Heart left ventricle (tissue), 16 donors: ENCODE measurements at regions not wholly inside any gene's neighbourhood (a gene's known extent, or its start where the extent isn't known, plus 50 kb on each side); places are given as distances from the start of the nearest gene placed in this dataset.

Source experiments
- ATAC-seq, 4 donors: fragments of 200-7000 bp; cut with Tn5 transposase; one replicate each; pipeline ENCODE4 v1.9.1; 2020 to 2022; ENCODE audit warnings: moderate library complexity in 4 of 4, mild to moderate bottlenecking in 3 of 4, moderate number of reproducible peaks in 1 of 4
- DNase-seq, 5 donors: peaks; one replicate each; pipeline ENCODE4 v3.0.0-alpha.2; 2020
- H3K27ac ChIP-seq, 12 donors: fragments of 200-600 bp; sonication (generic) in 4 of 12; one replicate each; pipeline versions ENCODE4 v1.5.0 to v1.8.0; 2016 to 2022; ENCODE audit warnings: mild to moderate bottlenecking in 2 of 12
- H3K27me3 ChIP-seq, 9 donors: fragments of 200-600 bp; sonication (generic) in 2 of 9; one replicate each; pipeline versions ENCODE4 v1.5.1 to v1.8.0; 2016 to 2022; ENCODE audit warnings: mild to moderate bottlenecking in 3 of 9
- H3K36me3 ChIP-seq, 9 donors: fragments of 200-600 bp; sonication (generic) in 2 of 9; one replicate each; pipeline versions ENCODE4 v1.5.0 to v1.8.0; 2018 to 2022; ENCODE audit warnings: mild to moderate bottlenecking in 2 of 9
- H3K4me1 ChIP-seq, 12 donors: fragments of 200-600 bp; sonication (generic) in 4 of 12; one replicate each; pipeline versions ENCODE4 v1.5.0 to v1.8.0; 2016 to 2022; ENCODE audit warnings: mild to moderate bottlenecking in 3 of 12
- H3K4me3 ChIP-seq, 12 donors: fragments of 200-600 bp; sonication (generic) in 4 of 12; one replicate each; pipeline versions ENCODE4 v1.5.0 to v1.8.0; 2017 to 2022; ENCODE audit warnings: mild to moderate bottlenecking in 9 of 12, moderate library complexity in 4 of 12
- H3K9me3 ChIP-seq, 12 donors: fragments of 200-600 bp; sonication (generic) in 4 of 12; one replicate each; pipeline versions ENCODE4 v1.5.0 to v1.8.0; 2016 to 2022; ENCODE audit warnings: mild to moderate bottlenecking in 1 of 12
- CTCF ChIP-seq, 12 donors: fragments of 200-600 bp; sonication (generic) in 4 of 12; IDR thresholded peaks; one replicate each; pipeline versions ENCODE4 v1.5.0 to v1.8.0; 2018 to 2022; ENCODE audit warnings: antibody characterized with exemption in 12 of 12, mild to moderate bottlenecking in 5 of 12
- POLR2A ChIP-seq, 2 donors: fragments of 450-650 bp; IDR thresholded peaks; one replicate each; pipeline ENCODE4 v1.6.1; 2017; ENCODE audit warnings: antibody characterized with exemption in 2 of 2, mild to moderate bottlenecking in 2 of 2, moderate library complexity in 2 of 2
- WGBS, 4 donors: extraction: QIAGEN DNeasy Blood & Tissue Kit in 2 of 4; methylation state at CpG; one replicate each; pipeline versions ENCODE4 v1.1.5 to v1.1.7; 2013 to 2018; 5-methylcytosine and 5-hydroxymethylcytosine counted together
- intact Hi-C, 10 donors: fragments of 100-400 bp; cut with DNase I; formaldehyde crosslinking; loops; one replicate each; pipeline versions ENCODE4 v1.11.1 to v1.14.2; 2022
- donor health status: ischemic (EF 13 %, LVEDD 7.1; RV severe dilation, severe dysfunction).
- donor health status: healthy with polysubstance abuse.
- donor health status: DM: no; HTN: yes; CAD: no.
- donor health status: DM: no; HTN: no; CAD: no.
- donor health status: ischemic (EF 25% LVEDD 6.9; RV normal size, moderate dysfunction).
- donor health status: ischemic (EF 25% LVEDD 5.7; RV mildly dilated, moderate dysfunction).
- donor health status: healthy.
- donor health status: DM: yes; HTN: yes; CAD: no.
- donor health status: ischemic (EF 35%, LVEDD 5.7; RV mildly dilated, moderate dysfunction).
- donor health status: nonischemic (EF 11% LVEDD 7.7; RV severe dilation, severe dysfunction).
- donor health status: DM: yes; HTN: yes; CAD: no.
- donor health status: PGD.
- donor health status: ischemic (EF 29% LVEDD 5.4; RV normal size, mild dysfunction).
- donor health status: nonischemic (EF 23%, LVEDD 6.1; RV moderate dilation, normal function).

DNA sequence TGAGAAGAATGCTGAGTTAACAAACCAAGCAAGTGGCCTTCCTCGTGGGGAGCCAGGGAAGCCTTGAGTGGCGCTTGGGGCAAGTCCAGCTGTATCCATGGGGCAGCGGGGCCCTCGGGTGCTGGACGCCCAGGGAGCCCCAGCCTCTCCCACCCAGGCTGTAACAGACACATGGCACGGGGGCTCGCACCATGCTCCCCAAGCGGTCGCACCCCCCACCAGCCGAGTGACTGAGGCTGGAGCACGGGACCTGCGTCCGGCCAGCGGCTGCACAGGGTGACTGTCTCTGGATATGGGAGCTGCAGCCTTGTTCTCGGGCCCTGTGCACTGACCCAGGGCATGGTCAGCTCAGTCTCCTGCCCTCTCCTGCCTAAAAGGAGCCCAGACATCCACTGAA lies 53.9 kb upstream of the ACTRT2 start:
- Histone ChIP-seq H3K27me3 (peaks cover 0 to 8% (median 0%) of the 10 kb centered on the region in 9 donors), H3K27ac (no peak overlapping the region), H3K9me3 (no peaks in the 10 kb centered on the region), H3K4me3 (no peak overlapping the region), H3K36me3 (no peaks in the 10 kb centered on the region), H3K4me1 (peaks cover 0 to 3% (median 0%) of the 10 kb centered on the region in 12 donors)
- ATAC-seq (no peak), DNase-seq (peak in 2 of 5 donors; percentile 12 to 61)
- 78 to 91% (median 87%) methylated on average over 5 to 15 of the region's 15 CpGs for WGBS, 4 donors
- intact Hi-C loops: no loop called here
- TF ChIP-seq POLR2A (IDR thresholded peaks at IDR 0.05): no peak
- no peak for TF ChIP-seq CTCF (IDR thresholded peaks at IDR 0.05)

DNA sequence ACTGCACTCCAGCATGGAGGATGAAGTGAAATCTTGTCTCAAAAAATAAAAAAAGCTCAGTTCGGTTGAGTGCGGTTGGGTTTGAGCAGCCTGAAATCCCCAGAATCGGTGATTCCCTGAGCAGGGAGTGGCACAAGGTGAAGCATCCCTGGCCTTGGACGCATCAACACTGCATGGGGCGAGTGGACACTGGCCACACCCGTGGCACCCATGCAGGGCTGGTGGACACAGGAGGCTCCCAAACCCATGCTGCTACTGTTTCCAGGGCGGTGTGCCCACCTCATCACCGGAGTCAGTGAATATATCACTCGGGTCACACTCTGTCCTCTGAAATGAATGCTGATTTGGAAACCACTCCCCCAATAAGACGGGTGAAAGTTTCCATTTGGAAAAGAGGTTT lies 53.4 kb upstream of the ACTRT2 start:
- Histone ChIP-seq H3K27ac (no peak overlapping the region), H3K36me3 (no peaks in the 10 kb centered on the region), H3K27me3 (peaks cover 0 to 8% (median 0%) of the 10 kb centered on the region in 9 donors), H3K4me3 (no peak overlapping the region), H3K9me3 (no peaks in the 10 kb centered on the region), H3K4me1 (peaks cover 0 to 3% (median 0%) of the 10 kb centered on the region in 12 donors)
- no peak for ATAC-seq
- DNase-seq: peak in 1 of 5 donors; percentile 23
- 66 to 85% (median 76%) methylated on average over 9 to 10 of the region's 10 CpGs for WGBS, 4 donors
- TF ChIP-seq CTCF (IDR thresholded peaks at IDR 0.05): no peak
- no peak for TF ChIP-seq POLR2A (IDR thresholded peaks at IDR 0.05)
- intact Hi-C loops: no loop called here

GRCh38 chr1:2968471-2968881 lies 52.8 kb upstream of the ACTRT2 start:
- Histone ChIP-seq H3K9me3 (no peaks in the 10 kb centered on the region), H3K27me3 (peaks cover 0 to 8% (median 0%) of the 10 kb centered on the region in 9 donors), H3K4me1 (peaks cover 0 to 3% (median 0%) of the 10 kb centered on the region in 12 donors), H3K36me3 (no peaks in the 10 kb centered on the region), H3K27ac (peak overlapping the region in 1 of 12 donors; percentile 57), H3K4me3 (no peak overlapping the region)
- DNase-seq (peak in 1 of 5 donors; percentile 35), ATAC-seq (no peak)
- no peak for TF ChIP-seq CTCF (IDR thresholded peaks at IDR 0.05)
- no peak for TF ChIP-seq POLR2A (IDR thresholded peaks at IDR 0.05)
- intact Hi-C loops: no loop called here
- WGBS, 4 donors: 44 to 66% (median 57%) methylated on average over 13 to 25 of the region's 25 CpGs

GRCh38 chr1:2969011-2969844 lies 52.0 kb upstream of the ACTRT2 start:
- WGBS, 4 donors: 81 to 93% (median 84%) methylated on average over 9 to 16 of the region's 16 CpGs
- intact Hi-C loops: no loop called here

More at GRCh38 chr1:2969011-2969844, 52.0 kb upstream of the ACTRT2 start:
- no peak overlapping the region for H3K4me3 ChIP-seq
- TF ChIP-seq POLR2A (IDR thresholded peaks at IDR 0.05): no peak
- no peak for TF ChIP-seq CTCF (IDR thresholded peaks at IDR 0.05)
- ATAC-seq (no peak), DNase-seq (peak in 1 of 5 donors; percentile 20)
- no peaks in the 10 kb centered on the region for H3K36me3 ChIP-seq
- H3K9me3 ChIP-seq: no peaks in the 10 kb centered on the region
- peak overlapping the region in 1 of 12 donors; percentile 57 for H3K27ac ChIP-seq
- H3K4me1 ChIP-seq: no peaks in the 10 kb centered on the region
- peaks cover 0 to 10% (median 0%) of the 10 kb centered on the region in 9 donors for H3K27me3 ChIP-seq
